Kidney (tissue), 13 donors: ENCODE measurements at regions not wholly inside any gene's neighbourhood (a gene's known extent, or its start where the extent isn't known, plus 50 kb on each side); places are given as distances from the start of the nearest gene placed in this dataset.

Source experiments
- DNase-seq, 5 donors: peaks; one replicate each; pipeline ENCODE4 v3.0.0-alpha.2; 2013 to 2020
- FAIRE-seq: peaks from 2 replicates; lab custom pipeline; 2012; peaks lifted over from hg19 to GRCh38; lab: Jason Lieb, UNC
- H3K27ac ChIP-seq, 2 donors: one replicate each; pipeline ENCODE4 v1.7.0; 2013; ENCODE audit warnings: low read depth in 2 of 2, low read length in 2 of 2, inconsistent platforms in 1 of 2
- H3K27me3 ChIP-seq: one replicate; pipeline ENCODE4 v1.7.1; 2013; ENCODE audit warnings: low read length, inconsistent platforms; ENCODE audit not compliant: control insufficient read depth, insufficient read depth
- H3K36me3 ChIP-seq, 3 donors: one replicate each; pipeline versions ENCODE4 v1.7.0 to v1.7.1; 2013; ENCODE audit warnings: low read length in 3 of 3, control low read depth in 1 of 3, inconsistent platforms in 1 of 3; ENCODE audit not compliant: insufficient read depth in 3 of 3, control insufficient read depth in 2 of 3
- H3K4me1 ChIP-seq, 3 donors: one replicate each; pipeline versions ENCODE4 v1.7.0 to v1.7.1; 2013; ENCODE audit warnings: low read length in 3 of 3, inconsistent platforms in 1 of 3, low read depth in 1 of 3; ENCODE audit not compliant: control insufficient read depth in 2 of 3, insufficient read depth in 2 of 3
- H3K4me3 ChIP-seq, 3 donors: one replicate each; pipeline versions ENCODE4 v1.7.0 to v1.8.1; 2013; ENCODE audit warnings: low read length in 3 of 3, control low read depth in 1 of 3, inconsistent platforms in 1 of 3
- H3K9ac ChIP-seq, 3 donors: one replicate each; pipeline versions ENCODE4 v1.7.0 to v1.7.1; 2013; ENCODE audit warnings: low read length in 3 of 3, control low read depth in 1 of 3, inconsistent platforms in 1 of 3
- H3K9me3 ChIP-seq, 3 donors: one replicate each; pipeline versions ENCODE4 v1.7.0 to v1.7.1; 2013; ENCODE audit warnings: low read length in 3 of 3, control low read depth in 1 of 3, inconsistent platforms in 1 of 3; ENCODE audit not compliant: control insufficient read depth in 2 of 3, insufficient read depth in 1 of 3
- CTCF ChIP-seq: IDR thresholded peaks from 3 replicates; pipeline ENCODE4 v1.5.1; 2012; ENCODE audit warnings: mild to moderate bottlenecking, moderate library complexity, borderline replicate concordance; ENCODE audit not compliant: insufficient read depth; ENCODE audit errors: extremely low read depth
- intact Hi-C: fragments of 100-400 bp; cut with DNase I; formaldehyde crosslinking; loops from one replicate; pipeline ENCODE4 v1.11.1; 2022
- donor health status: control.
- donor health status: control.
- donor health status: control.
- donor health status: control.
- donor health status: control.
- donor health status: DM: yes; HTN: yes; CAD: no.
- donor health status: Normal renal cell carcinoma (clear cell type).

- no peaks in the 10 kb centered on the region for H3K4me1 ChIP-seq
- no peak for TF ChIP-seq CTCF
- FAIRE-seq, result no peak
- H3K4me3 ChIP-seq, result no peak overlapping the region
- intact Hi-C loops, result no loop called here
- H3K27me3 ChIP-seq, result no peaks in the 10 kb centered on the region
- no peak for DNase-seq
- no peaks in the 10 kb centered on the region for H3K36me3 ChIP-seq
- H3K27ac ChIP-seq, result no peak overlapping the region
- no peaks in the 10 kb centered on the region for H3K9me3 ChIP-seq
- no peak overlapping the region for H3K9ac ChIP-seq
Observed at GRCh38 chr15:94834494-94834893, 603.1 kb downstream of the MCTP2 start.

DNA sequence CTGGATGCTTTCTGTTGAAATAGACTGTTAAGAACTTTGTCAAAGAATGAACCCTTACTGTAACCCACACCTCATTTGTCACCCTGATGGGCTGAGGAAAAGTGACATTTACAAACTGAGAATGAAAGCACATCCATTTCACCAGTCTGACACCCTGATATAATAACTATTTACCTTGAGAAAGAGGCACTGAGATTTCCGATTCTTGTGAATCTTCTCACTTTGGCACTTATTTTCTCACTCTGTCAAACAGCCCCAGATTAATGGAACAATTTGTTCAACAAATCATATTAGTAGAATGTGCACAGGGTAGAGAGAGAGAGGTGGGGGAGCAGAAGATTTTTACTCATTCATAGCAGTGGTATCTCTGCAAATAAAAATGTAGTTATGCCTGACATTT is 606.9 kb downstream of the MCTP2 start:
- intact Hi-C loops, result no loop called here

DNA sequence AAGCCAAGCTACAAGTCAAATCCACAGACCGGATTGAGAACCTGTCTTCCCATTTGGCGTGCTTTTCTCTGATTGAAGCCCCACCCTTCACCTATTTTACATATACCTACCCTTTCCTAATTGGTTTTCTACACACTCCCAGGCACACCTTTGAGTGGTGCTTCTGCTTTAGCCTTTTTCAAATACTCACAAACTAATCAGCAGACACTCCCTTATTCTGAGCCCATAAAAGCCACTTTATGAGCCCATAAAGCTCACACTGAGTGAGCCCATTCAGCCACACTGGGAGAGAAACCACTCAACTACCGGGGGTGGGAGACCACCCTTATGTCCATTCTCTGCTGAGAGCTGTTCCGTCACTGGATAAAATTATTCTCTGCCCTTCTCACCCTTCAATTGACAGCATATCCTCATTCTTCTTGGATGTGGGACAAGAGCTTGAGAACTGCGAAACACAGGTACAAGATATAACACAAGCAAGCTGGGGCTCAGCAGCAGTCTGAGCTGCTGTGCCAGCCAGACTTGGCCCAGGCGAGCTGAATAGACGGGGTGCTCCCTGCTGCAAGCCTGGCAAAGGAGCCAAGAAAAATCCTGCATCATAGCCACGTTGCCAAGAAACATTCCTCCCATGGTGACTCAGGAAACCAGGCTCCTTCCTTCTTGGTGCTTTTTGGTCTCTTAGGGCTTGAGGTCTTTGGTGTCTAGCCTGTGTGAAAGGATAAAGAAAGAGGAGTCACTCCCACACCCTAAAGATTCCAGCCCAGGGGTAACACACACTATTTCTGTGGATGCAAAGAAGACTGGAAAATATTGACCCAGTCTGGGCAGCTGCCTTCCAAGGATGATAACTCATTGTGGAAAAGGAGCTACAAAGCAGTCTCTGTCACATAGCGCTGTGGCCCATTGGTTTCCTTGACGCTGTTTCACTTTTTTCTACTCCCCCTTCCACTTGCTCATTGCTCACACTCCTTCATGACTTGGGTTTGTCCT is 609.7 kb downstream of the MCTP2 start:
- Histone ChIP-seq H3K27me3 (no peaks in the 10 kb centered on the region), H3K9ac (no peak overlapping the region), H3K27ac (no peak overlapping the region), H3K4me1 (peaks cover 0 to 10% (median 0%) of the 10 kb centered on the region in 3 donors), H3K9me3 (peaks cover 0 to 10% (median 1%) of the 10 kb centered on the region in 3 donors), H3K36me3 (no peaks in the 10 kb centered on the region), H3K4me3 (no peak overlapping the region)
- TF ChIP-seq CTCF, result no peak
- intact Hi-C loops, result no loop called here
- no peak for FAIRE-seq
- DNase-seq, result no peak

More for the DNA sequence above, 606.9 kb downstream of the MCTP2 start:
- H3K9me3 ChIP-seq, result peaks cover 0 to 10% (median 1%) of the 10 kb centered on the region in 3 donors
- H3K4me1 ChIP-seq, result peaks cover 0 to under 1% (median 0%) of the 10 kb centered on the region in 3 donors
- FAIRE-seq, result no peak
- no peaks in the 10 kb centered on the region for H3K36me3 ChIP-seq
- no peak for TF ChIP-seq CTCF
- no peak for DNase-seq
- H3K4me3 ChIP-seq, result no peak overlapping the region
- H3K27me3 ChIP-seq, result no peaks in the 10 kb centered on the region
- no peak overlapping the region for H3K9ac ChIP-seq
- H3K27ac ChIP-seq, result no peak overlapping the region
